Gastroesophageal sphincter (tissue), 4 donors: ENCODE measurements at regions not wholly inside any gene's neighbourhood (a gene's known extent, or its start where the extent isn't known, plus 50 kb on each side); places are given as distances from the start of the nearest gene placed in this dataset.

ENCODE experiments used
- ATAC-seq: fragments of 150-250 bp; one replicate; pipeline ENCODE4 v1.9.1; 2016; ENCODE audit warnings: mild to moderate bottlenecking, moderate library complexity
- H3K27ac ChIP-seq, 4 donors: fragments of 200-600 bp; sonication (generic) in 3 of 4; 1 replicate in 3 of 4; 2 replicates in 1 of 4; pipeline ENCODE4 v1.5.1; 2016 to 2019
- H3K27me3 ChIP-seq: fragments of 200-600 bp; sonication (generic); one replicate; pipeline ENCODE4 v1.5.1; 2019
- H3K36me3 ChIP-seq, 2 donors: fragments of 200-600 bp; sonication (generic); one replicate each; pipeline ENCODE4 v1.5.1; 2019; ENCODE audit warnings: control low read depth in 1 of 2
- H3K4me1 ChIP-seq, 3 donors: fragments of 200-600 bp; sonication (generic); 1 replicate in 2 of 3; 2 replicates in 1 of 3; pipeline ENCODE4 v1.5.1; 2016 to 2019; ENCODE audit warnings: control low read depth in 2 of 3
- H3K4me3 ChIP-seq, 2 donors: fragments of 200-600 bp; sonication (generic); one replicate each; pipeline ENCODE4 v1.5.1; 2019; ENCODE audit warnings: mild to moderate bottlenecking in 1 of 2, moderate library complexity in 1 of 2
- H3K9me3 ChIP-seq, 3 donors: fragments of 200-600 bp; sonication (generic); one replicate each; pipeline ENCODE4 v1.5.1; 2017 to 2019; ENCODE audit warnings: control low read depth in 2 of 3
- EP300 ChIP-seq: sonication (generic); formaldehyde crosslinking; IDR thresholded peaks from one replicate; pipeline ENCODE4 v1.6.1; 2017; ENCODE audit warnings: antibody characterized with exemption, mild to moderate bottlenecking
- POLR2A ChIP-seq, 2 donors: fragments of 450-650 bp; IDR thresholded peaks; one replicate each; pipeline ENCODE4 v1.6.1; 2017; ENCODE audit warnings: antibody characterized with exemption in 2 of 2, mild to moderate bottlenecking in 2 of 2, moderate library complexity in 1 of 2
- POLR2AphosphoS5 ChIP-seq: sonication (generic); formaldehyde crosslinking; IDR thresholded peaks from one replicate; pipeline ENCODE4 v1.6.1; 2017; ENCODE audit warnings: antibody characterized with exemption
- WGBS, 2 donors: methylation state at CpG; one replicate each; pipeline ENCODE4 v1.1.5; 2018; ENCODE audit warnings: low coverage in 1 of 2; 5-methylcytosine and 5-hydroxymethylcytosine counted together
- TF ChIP-seq, protein P1 (sequence below), 4 experiments: fragments of 200-600 bp in 2 of 4; fragments of 450-650 bp in 2 of 4; sonication (generic) in 1 of 4; IDR thresholded peaks; one replicate each; pipeline ENCODE4 v1.5.1; 2017 to 2019; ENCODE audit warnings: antibody characterized with exemption in 4 of 4, mild to moderate bottlenecking in 2 of 4, moderate library complexity in 2 of 4

- WGBS, 2 donors: 82 to 84% methylated on average over 6 to 11 of the region's 15 CpGs
- ATAC-seq: no peak
Observed at GRCh38 chr16:85353839-85354685, 241.8 kb upstream of the CIBAR2 start.

GRCh38 chr16:85354686-85355514 lies 242.6 kb upstream of the CIBAR2 start:
- no peaks in the 10 kb centered on the region for H3K36me3 ChIP-seq
- no peak overlapping the region for H3K4me3 ChIP-seq
- H3K27ac ChIP-seq: no peak overlapping the region
- peaks cover 0 to 52% (median 8%) of the 10 kb centered on the region in 3 donors for H3K4me1 ChIP-seq
- H3K9me3 ChIP-seq: no peaks in the 10 kb centered on the region
- ATAC-seq: no peak
- no peaks in the 10 kb centered on the region for H3K27me3 ChIP-seq
- WGBS, 2 donors: 72 to 80% methylated on average over 6 to 7 of the region's 20 CpGs
- TF ChIP-seq POLR2A (IDR thresholded peaks at IDR 0.05) (no peak), POLR2AphosphoS5 (peak; percentile 56)

More at GRCh38 chr16:85353839-85354685, 241.8 kb upstream of the CIBAR2 start:
- Histone ChIP-seq H3K27me3 (no peaks in the 10 kb centered on the region), H3K36me3 (no peaks in the 10 kb centered on the region), H3K4me3 (no peak overlapping the region), H3K4me1 (peaks cover 0 to 49% (median 8%) of the 10 kb centered on the region in 3 donors), H3K9me3 (no peaks in the 10 kb centered on the region), H3K27ac (no peak overlapping the region)
- TF ChIP-seq POLR2AphosphoS5: no peak
- TF ChIP-seq, protein P1, sequence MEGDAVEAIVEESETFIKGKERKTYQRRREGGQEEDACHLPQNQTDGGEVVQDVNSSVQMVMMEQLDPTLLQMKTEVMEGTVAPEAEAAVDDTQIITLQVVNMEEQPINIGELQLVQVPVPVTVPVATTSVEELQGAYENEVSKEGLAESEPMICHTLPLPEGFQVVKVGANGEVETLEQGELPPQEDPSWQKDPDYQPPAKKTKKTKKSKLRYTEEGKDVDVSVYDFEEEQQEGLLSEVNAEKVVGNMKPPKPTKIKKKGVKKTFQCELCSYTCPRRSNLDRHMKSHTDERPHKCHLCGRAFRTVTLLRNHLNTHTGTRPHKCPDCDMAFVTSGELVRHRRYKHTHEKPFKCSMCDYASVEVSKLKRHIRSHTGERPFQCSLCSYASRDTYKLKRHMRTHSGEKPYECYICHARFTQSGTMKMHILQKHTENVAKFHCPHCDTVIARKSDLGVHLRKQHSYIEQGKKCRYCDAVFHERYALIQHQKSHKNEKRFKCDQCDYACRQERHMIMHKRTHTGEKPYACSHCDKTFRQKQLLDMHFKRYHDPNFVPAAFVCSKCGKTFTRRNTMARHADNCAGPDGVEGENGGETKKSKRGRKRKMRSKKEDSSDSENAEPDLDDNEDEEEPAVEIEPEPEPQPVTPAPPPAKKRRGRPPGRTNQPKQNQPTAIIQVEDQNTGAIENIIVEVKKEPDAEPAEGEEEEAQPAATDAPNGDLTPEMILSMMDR (IDR thresholded peaks at IDR 0.05): no peak

GRCh38 chr16:85355515-85355837 lies 243.2 kb upstream of the CIBAR2 start:
- H3K36me3 ChIP-seq: no peaks in the 10 kb centered on the region
- ATAC-seq: no peak
- H3K4me3 ChIP-seq: no peak overlapping the region
- H3K27ac ChIP-seq: no peak overlapping the region
- H3K9me3 ChIP-seq: no peaks in the 10 kb centered on the region
- peaks cover 0 to 51% (median 3%) of the 10 kb centered on the region in 3 donors for H3K4me1 ChIP-seq
- no peak for TF ChIP-seq POLR2AphosphoS5
- TF ChIP-seq, protein P1 (IDR thresholded peaks at IDR 0.05): no peak
- WGBS, 2 donors: 87 to 100% methylated on average over 4 of the region's 7 CpGs
- no peaks in the 10 kb centered on the region for H3K27me3 ChIP-seq

DNA sequence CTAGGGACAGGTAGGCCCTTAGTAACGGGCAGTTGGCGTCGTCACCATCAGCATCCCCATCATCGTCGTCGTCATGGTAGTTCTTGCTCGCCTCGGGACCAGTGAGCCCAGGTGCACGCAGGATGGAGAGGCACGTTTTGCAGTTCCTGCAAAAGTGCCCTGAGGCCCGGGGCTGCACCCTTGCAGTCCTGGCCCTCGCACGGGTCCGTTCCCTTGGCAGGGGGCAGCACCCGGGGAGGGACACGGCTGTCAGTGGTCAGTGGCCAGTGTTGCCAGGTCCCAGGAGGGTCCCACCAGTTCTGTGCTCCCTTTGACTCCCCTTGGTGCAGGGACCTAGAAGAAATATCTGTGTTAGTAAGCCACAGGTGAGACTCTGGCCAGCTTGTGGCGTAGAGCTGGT lies 243.9 kb upstream of the CIBAR2 start:
- ATAC-seq: no peak
- no peak for TF ChIP-seq POLR2AphosphoS5
- TF ChIP-seq, protein P1 (IDR thresholded peaks at IDR 0.05): no peak
- no peak for TF ChIP-seq POLR2A (IDR thresholded peaks at IDR 0.05)
- TF ChIP-seq EP300: no peak
- Histone ChIP-seq H3K9me3 (no peaks in the 10 kb centered on the region), H3K4me1 (peaks cover 0 to 44% (median 0%) of the 10 kb centered on the region in 3 donors), H3K27me3 (no peaks in the 10 kb centered on the region), H3K36me3 (no peaks in the 10 kb centered on the region), H3K4me3 (no peak overlapping the region), H3K27ac (no peak overlapping the region)
- WGBS, 2 donors: 95 to 97% methylated on average over 5 to 6 of the region's 17 CpGs

- Histone ChIP-seq H3K36me3 (no peaks in the 10 kb centered on the region), H3K9me3 (no peaks in the 10 kb centered on the region), H3K27me3 (no peaks in the 10 kb centered on the region), H3K27ac (no peak overlapping the region), H3K4me1 (peaks cover 0 to 33% (median 0%) of the 10 kb centered on the region in 3 donors), H3K4me3 (no peak overlapping the region)
- TF ChIP-seq EP300 (no peak), POLR2A (IDR thresholded peaks at IDR 0.05) (no peak), POLR2AphosphoS5 (no peak)
- TF ChIP-seq, protein P1 (IDR thresholded peaks at IDR 0.05): no peak
- no peak for ATAC-seq
- WGBS, 2 donors: 100% methylated on average over 1 of the region's 12 CpGs
Observed at GRCh38 chr16:85357323-85357722, 245.1 kb upstream of the CIBAR2 start.
